Sciatic nerve (tissue), 2 donors: ENCODE measurements at regions not wholly inside any gene's neighbourhood (a gene's known extent, or its start where the extent isn't known, plus 50 kb on each side); places are given as distances from the start of the nearest gene placed in this dataset.

Experiments
- ATAC-seq: fragments of 200-7000 bp; cut with Tn5 transposase; one replicate; pipeline ENCODE4 v1.9.1; 2020; ENCODE audit warnings: mild to moderate bottlenecking, moderate library complexity
- DNase-seq: peaks from one replicate; pipeline ENCODE4 v3.0.0-alpha.2; 2020; ENCODE audit warnings: low spot score
- intact Hi-C: fragments of 100-400 bp; cut with DNase I; formaldehyde crosslinking; loops from one replicate; pipeline ENCODE4 v1.14.2; 2022
- donor health status: DM: no; HTN: no; CAD: no.
- donor health status: DM: no; HTN: no; CAD: no.

GRCh38 chr14:48452437-48452995 lies 777.1 kb upstream of the MDGA2 start:
- ATAC-seq: no peak
- intact Hi-C loops: no loop called here

GRCh38 chr14:48435221-48435620 lies 759.8 kb upstream of the MDGA2 start:
- intact Hi-C loops: loop anchor here (10.0 kb wide), 1 partner anchor 1400 kb away; no protein-coding TSS in a partner anchor
- no peak for DNase-seq
- no peak for ATAC-seq

More at GRCh38 chr14:48452437-48452995, 777.1 kb upstream of the MDGA2 start:
- DNase-seq: no peak

- intact Hi-C loops: loop anchor here (10.0 kb wide), 1 partner anchor 1396 kb away; no protein-coding TSS in a partner anchor
- DNase-seq: no peak
- no peak for ATAC-seq
Measured at GRCh38 chr14:48430805-48431204, 755.4 kb upstream of the MDGA2 start.

GRCh38 chr14:48429512-48429911 lies 754.1 kb upstream of the MDGA2 start:
- DNase-seq: no peak
- no peak for ATAC-seq
- intact Hi-C loops: no loop called here

- intact Hi-C loops: no loop called here
- no peak for ATAC-seq
- no peak for DNase-seq
Measured at GRCh38 chr14:48417715-48418500, 742.5 kb upstream of the MDGA2 start.

GRCh38 chr14:48401321-48401720 lies 725.9 kb upstream of the MDGA2 start:
- DNase-seq: no peak
- ATAC-seq: no peak
- intact Hi-C loops: no loop called here

GRCh38 chr14:48398675-48399282 lies 723.4 kb upstream of the MDGA2 start:
- intact Hi-C loops: loop anchor here (10.0 kb wide), 1 partner anchor 474 kb away; no protein-coding TSS in a partner anchor
- DNase-seq: no peak
- ATAC-seq: no peak

GRCh38 chr14:48391661-48392060 lies 716.3 kb upstream of the MDGA2 start:
- no peak for DNase-seq
- intact Hi-C loops: loop anchor here (10.0 kb wide), 1 partner anchor 467 kb away; no protein-coding TSS in a partner anchor
- no peak for ATAC-seq

- ATAC-seq (no peak), DNase-seq (no peak)
- intact Hi-C loops: loop anchor here (10.0 kb wide), 1 partner anchor 466 kb away; no protein-coding TSS in a partner anchor
Measured at GRCh38 chr14:48390346-48390745, 714.9 kb upstream of the MDGA2 start.

GRCh38 chr14:48384821-48385220 lies 709.4 kb upstream of the MDGA2 start:
- intact Hi-C loops: no loop called here
- DNase-seq (no peak), ATAC-seq (no peak)

GRCh38 chr14:48382961-48383360 lies 707.6 kb upstream of the MDGA2 start:
- ATAC-seq (no peak), DNase-seq (no peak)
- intact Hi-C loops: no loop called here

GRCh38 chr14:48378541-48378940 lies 703.1 kb upstream of the MDGA2 start:
- intact Hi-C loops: no loop called here
- no peak for DNase-seq
- no peak for ATAC-seq

GRCh38 chr14:48373981-48374380 lies 698.6 kb upstream of the MDGA2 start:
- ATAC-seq: no peak
- no peak for DNase-seq
- intact Hi-C loops: no loop called here

GRCh38 chr14:48350971-48351370 lies 675.6 kb upstream of the MDGA2 start:
- ATAC-seq: no peak
- intact Hi-C loops: no loop called here
- no peak for DNase-seq

- ATAC-seq: no peak
- no peak for DNase-seq
- intact Hi-C loops: no loop called here
Measured at GRCh38 chr14:48349689-48350088, 674.3 kb upstream of the MDGA2 start.

- ATAC-seq: no peak
- intact Hi-C loops: no loop called here
- DNase-seq: no peak
Measured at GRCh38 chr14:48341069-48341468, 665.7 kb upstream of the MDGA2 start.

GRCh38 chr14:48333221-48333920 lies 658.0 kb upstream of the MDGA2 start:
- ATAC-seq (no peak), DNase-seq (no peak)
- intact Hi-C loops: no loop called here

- DNase-seq (no peak), ATAC-seq (no peak)
- intact Hi-C loops: no loop called here
Measured at GRCh38 chr14:48331421-48331820, 656.0 kb upstream of the MDGA2 start.

- intact Hi-C loops: no loop called here
- DNase-seq: no peak
- no peak for ATAC-seq
Measured at GRCh38 chr14:48325486-48325885, 650.1 kb upstream of the MDGA2 start.

GRCh38 chr14:48323665-48324064 lies 648.3 kb upstream of the MDGA2 start:
- no peak for DNase-seq
- intact Hi-C loops: no loop called here
- ATAC-seq: no peak
